H9 (cell line): ENCODE measurements at regions not wholly inside any gene's neighbourhood (a gene's known extent, or its start where the extent isn't known, plus 50 kb on each side); places are given as distances from the start of the nearest gene placed in this dataset.

Experiments used
- DNase-seq: peaks from one replicate; pipeline ENCODE4 v3.0.0-alpha.2; 2017
- H2AFZ ChIP-seq: one replicate; pipeline ENCODE4 v1.6.1; 2013; ENCODE audit warnings: mild to moderate bottlenecking, low read length, control low read depth, moderate library complexity
- H2AK5ac ChIP-seq: 2 replicates; pipeline ENCODE4 v1.6.1; 2013; ENCODE audit warnings: low read length, control low read depth, mixed read lengths; ENCODE audit not compliant: insufficient read length
- H2BK120ac ChIP-seq: one replicate; pipeline ENCODE4 v1.6.1; 2013; ENCODE audit warnings: low read depth, mild to moderate bottlenecking, low read length, control low read depth, inconsistent platforms; ENCODE audit not compliant: poor library complexity, severe bottlenecking
- H2BK12ac ChIP-seq: 2 replicates; pipeline ENCODE4 v1.6.1; 2013; ENCODE audit warnings: low read length, control low read depth, mixed read lengths, low read depth; ENCODE audit not compliant: insufficient read length
- H2BK15ac ChIP-seq: 2 replicates; pipeline ENCODE4 v1.6.1; 2013; ENCODE audit warnings: low read depth, low read length, control low read depth
- H2BK20ac ChIP-seq: one replicate; pipeline ENCODE4 v1.6.1; 2013; ENCODE audit warnings: low read depth, mild to moderate bottlenecking, low read length, control low read depth, inconsistent platforms; ENCODE audit not compliant: poor library complexity, severe bottlenecking
- H2BK5ac ChIP-seq: 2 replicates; pipeline ENCODE4 v1.6.1; 2013; ENCODE audit warnings: low read length, control low read depth, mixed read lengths; ENCODE audit not compliant: insufficient read length
- H3K14ac ChIP-seq: 2 replicates; pipeline ENCODE4 v1.6.1; 2013; ENCODE audit warnings: low read length, control low read depth; ENCODE audit not compliant: insufficient read depth
- H3K18ac ChIP-seq: 2 replicates; pipeline ENCODE4 v1.6.1; 2013; ENCODE audit warnings: low read depth, mild to moderate bottlenecking, mixed read lengths, low read length, control low read depth; ENCODE audit not compliant: insufficient read length
- H3K23ac ChIP-seq: 2 replicates; pipeline ENCODE4 v1.6.1; 2013; ENCODE audit warnings: low read length, control low read depth, mixed read lengths, low read depth; ENCODE audit not compliant: insufficient read length
- H3K23me2 ChIP-seq: 2 replicates; pipeline ENCODE4 v1.6.1; 2013; ENCODE audit warnings: low read depth, mild to moderate bottlenecking, mixed read lengths, low read length, control low read depth; ENCODE audit not compliant: insufficient read length, poor library complexity, severe bottlenecking
- H3K27ac ChIP-seq: 2 replicates; pipeline ENCODE4 v1.5.1; 2013; ENCODE audit warnings: low read length, control low read depth, mixed read lengths, low read depth; ENCODE audit not compliant: insufficient read length
- H3K27me3 ChIP-seq: 2 replicates; pipeline ENCODE4 v1.6.1; 2013; ENCODE audit warnings: low read length, control low read depth, inconsistent platforms; ENCODE audit not compliant: insufficient read depth
- H3K4ac ChIP-seq: 2 replicates; pipeline ENCODE4 v1.6.1; 2013; ENCODE audit warnings: low read depth, mild to moderate bottlenecking, control low read depth, inconsistent platforms, low read length, moderate library complexity
- H3K4me1 ChIP-seq: 2 replicates; pipeline ENCODE4 v1.6.1; 2013; ENCODE audit warnings: low read length, control low read depth, inconsistent platforms; ENCODE audit not compliant: insufficient read depth
- H3K4me2 ChIP-seq: 2 replicates; pipeline ENCODE4 v1.6.1; 2013; ENCODE audit warnings: low read length, control low read depth, mixed read lengths; ENCODE audit not compliant: insufficient read length, insufficient read depth
- H3K56ac ChIP-seq: 2 replicates; pipeline ENCODE4 v1.6.1; 2013; ENCODE audit warnings: low read depth, mild to moderate bottlenecking, mixed read lengths, low read length, control low read depth; ENCODE audit not compliant: insufficient read length
- H3K79me1 ChIP-seq: 2 replicates; pipeline ENCODE4 v1.6.1; 2013; ENCODE audit warnings: low read depth, mild to moderate bottlenecking, moderate library complexity, low read length, control low read depth, inconsistent platforms; ENCODE audit not compliant: insufficient read depth, poor library complexity, severe bottlenecking
- H3K79me2 ChIP-seq: 2 replicates; pipeline ENCODE4 v1.6.1; 2013; ENCODE audit warnings: low read length, control low read depth, inconsistent platforms; ENCODE audit not compliant: insufficient read depth
- H3K9ac ChIP-seq: 2 replicates; pipeline ENCODE4 v1.6.1; 2013; ENCODE audit warnings: low read length, control low read depth, mixed read lengths; ENCODE audit not compliant: insufficient read length; ENCODE audit errors: extremely low read depth
- H3K9me3 ChIP-seq: one replicate; pipeline ENCODE4 v1.6.1; 2013; ENCODE audit warnings: low read depth, low read length, inconsistent platforms; ENCODE audit not compliant: control insufficient read depth
- H3T11ph ChIP-seq: one replicate; pipeline ENCODE4 v1.6.1; 2013; ENCODE audit warnings: mild to moderate bottlenecking, low read length, control low read depth, inconsistent platforms
- H4K20me1 ChIP-seq: one replicate; pipeline ENCODE4 v1.6.1; 2013; ENCODE audit not compliant: control insufficient read depth, insufficient read length, insufficient read depth
- H4K5ac ChIP-seq: 2 replicates; pipeline ENCODE4 v1.6.1; 2013; ENCODE audit warnings: low read depth, mild to moderate bottlenecking, mixed read lengths, low read length, control low read depth; ENCODE audit not compliant: insufficient read length
- H4K8ac ChIP-seq: replicated peaks from 2 replicates; pipeline ENCODE4 v1.6.1; 2013; ENCODE audit warnings: low read length, control low read depth, mixed read lengths, low read depth; ENCODE audit not compliant: insufficient read length
- H4K91ac ChIP-seq: 2 replicates; pipeline ENCODE4 v1.6.1; 2013; ENCODE audit warnings: low read depth, mild to moderate bottlenecking, moderate library complexity, mixed read lengths, low read length, control low read depth; ENCODE audit not compliant: insufficient read length
- H3K27ac Mint-ChIP-seq, 3 experiments: 2 replicates in 2 of 3; 3 replicates in 1 of 3; pipeline ENCODE4 v1.8.0; 2020 to 2021; ENCODE audit warnings: mixed read lengths in 3 of 3, mild to moderate bottlenecking in 1 of 3, moderate library complexity in 1 of 3
- H3K27me3 Mint-ChIP-seq: 2 replicates; pipeline ENCODE4 v1.8.0; 2021; ENCODE audit warnings: low read depth, mild to moderate bottlenecking, moderate library complexity, mixed read lengths
- H3K36me3 Mint-ChIP-seq, 3 experiments: 2 replicates in 2 of 3; 3 replicates in 1 of 3; pipeline ENCODE4 v1.8.0; 2020 to 2021; ENCODE audit warnings: low read depth in 3 of 3, mixed read lengths in 3 of 3; ENCODE audit not compliant: insufficient read depth in 1 of 3
- H3K4me1 Mint-ChIP-seq, 2 experiments: 2 replicates each; pipeline ENCODE4 v1.8.0; 2020; ENCODE audit warnings: mixed read lengths in 2 of 2
- H3K4me3 Mint-ChIP-seq, 2 experiments: 2 replicates in 1 of 2; 3 replicates in 1 of 2; pipeline ENCODE4 v1.8.0; 2020 to 2021; ENCODE audit warnings: mild to moderate bottlenecking in 2 of 2, mixed read lengths in 2 of 2, moderate library complexity in 1 of 2
- H3K9me3 Mint-ChIP-seq, 2 experiments: 2 replicates in 1 of 2; 3 replicates in 1 of 2; pipeline ENCODE4 v1.8.0; 2020; ENCODE audit warnings: mild to moderate bottlenecking in 2 of 2, mixed read lengths in 2 of 2, moderate library complexity in 1 of 2
- WGBS: extraction: QIAGEN DNeasy Blood & Tissue Kit; methylation state at CpG from one replicate; pipeline ENCODE4 v1.1.7; 2013; ENCODE audit warnings: missing lambda C conversion rate, low lambda C conversion rate, mixed read lengths; ENCODE audit not compliant: insufficient read length; ENCODE audit errors: extremely low coverage; 5-methylcytosine and 5-hydroxymethylcytosine counted together
- TF ChIP-seq, protein P1 (sequence below): fragments of 200-600 bp; sonication (generic); conservative IDR thresholded peaks from 3 replicates; pipeline ENCODE4 v1.8.0; 2021; ENCODE audit warnings: antibody characterized with exemption, mild to moderate bottlenecking

DNA sequence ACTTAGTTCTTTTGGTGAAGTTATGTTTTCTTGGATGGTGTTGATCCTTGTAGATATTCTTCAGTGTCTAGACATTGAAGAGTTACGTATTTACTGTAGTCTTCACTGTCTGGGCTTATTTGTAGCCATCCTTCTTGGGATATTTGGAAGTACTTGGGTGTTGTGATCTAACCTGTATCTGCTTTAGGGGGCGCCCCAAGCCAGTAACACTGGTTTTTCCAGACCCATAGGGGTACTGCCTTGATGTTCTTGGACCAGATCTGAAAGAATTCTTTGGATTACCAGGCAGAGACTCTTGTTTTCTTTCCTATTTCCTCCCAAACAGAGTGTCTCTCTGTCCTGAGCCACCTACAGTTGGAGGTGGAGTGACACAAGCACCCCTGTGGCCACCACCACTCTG lies 309.1 kb upstream of the IMPG1 start:
- H3K18ac ChIP-seq = no peak overlapping the region
- H2BK20ac ChIP-seq = no peak overlapping the region
- H3K56ac ChIP-seq = no peak overlapping the region
- H3K9ac ChIP-seq = no peak overlapping the region
- no peak overlapping the region for H4K8ac ChIP-seq
- no peak overlapping the region for H2BK15ac ChIP-seq
- no peak overlapping the region for H2BK12ac ChIP-seq
- H4K20me1 ChIP-seq = no peaks in the 10 kb centered on the region
- H3K27ac Mint-ChIP-seq = no peak overlapping the region
- no peak overlapping the region for H3K4me2 ChIP-seq
- no peaks in the 10 kb centered on the region for H3K27me3 ChIP-seq
- TF ChIP-seq, protein P1, sequence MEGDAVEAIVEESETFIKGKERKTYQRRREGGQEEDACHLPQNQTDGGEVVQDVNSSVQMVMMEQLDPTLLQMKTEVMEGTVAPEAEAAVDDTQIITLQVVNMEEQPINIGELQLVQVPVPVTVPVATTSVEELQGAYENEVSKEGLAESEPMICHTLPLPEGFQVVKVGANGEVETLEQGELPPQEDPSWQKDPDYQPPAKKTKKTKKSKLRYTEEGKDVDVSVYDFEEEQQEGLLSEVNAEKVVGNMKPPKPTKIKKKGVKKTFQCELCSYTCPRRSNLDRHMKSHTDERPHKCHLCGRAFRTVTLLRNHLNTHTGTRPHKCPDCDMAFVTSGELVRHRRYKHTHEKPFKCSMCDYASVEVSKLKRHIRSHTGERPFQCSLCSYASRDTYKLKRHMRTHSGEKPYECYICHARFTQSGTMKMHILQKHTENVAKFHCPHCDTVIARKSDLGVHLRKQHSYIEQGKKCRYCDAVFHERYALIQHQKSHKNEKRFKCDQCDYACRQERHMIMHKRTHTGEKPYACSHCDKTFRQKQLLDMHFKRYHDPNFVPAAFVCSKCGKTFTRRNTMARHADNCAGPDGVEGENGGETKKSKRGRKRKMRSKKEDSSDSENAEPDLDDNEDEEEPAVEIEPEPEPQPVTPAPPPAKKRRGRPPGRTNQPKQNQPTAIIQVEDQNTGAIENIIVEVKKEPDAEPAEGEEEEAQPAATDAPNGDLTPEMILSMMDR = peak; percentile 61
- WGBS = no CpG with 5 or more reads among the region's 2 CpGs
- no peaks in the 10 kb centered on the region for H3K23me2 ChIP-seq
- H3K27me3 Mint-ChIP-seq = peaks cover 2% of the 10 kb centered on the region; the same call in 1 of the 2 replicates
- H2AK5ac ChIP-seq = no peak overlapping the region
- H2AFZ ChIP-seq = no peak overlapping the region
- H3K23ac ChIP-seq = no peak overlapping the region
- no peak overlapping the region for H2BK5ac ChIP-seq
- no peak overlapping the region for H4K5ac ChIP-seq
- H3K79me1 ChIP-seq = no peaks in the 10 kb centered on the region
- no peaks in the 10 kb centered on the region for H3K9me3 ChIP-seq
- no peak overlapping the region for H4K91ac ChIP-seq
- H3K27ac ChIP-seq = no peak overlapping the region
- DNase-seq = peak; percentile 39
- H2BK120ac ChIP-seq = no peak overlapping the region
- no peaks in the 10 kb centered on the region for H3K79me2 ChIP-seq
- H3T11ph ChIP-seq = no peak overlapping the region
- H3K14ac ChIP-seq = no peak overlapping the region
- H3K4ac ChIP-seq = no peak overlapping the region
- peaks cover under 1 to 12% (median 11%) of the 10 kb centered on the region in 3 experiments; a peak in 4 of 7 replicates for H3K36me3 Mint-ChIP-seq
- peaks cover 0 to 4% of the 10 kb centered on the region in 2 experiments; a peak in 1 of 4 replicates for H3K4me1 Mint-ChIP-seq
- H3K4me3 Mint-ChIP-seq = no peak overlapping the region
- no peaks in the 10 kb centered on the region for H3K4me1 ChIP-seq
- H3K9me3 Mint-ChIP-seq = peaks cover 8 to 20% of the 10 kb centered on the region in 2 experiments
